H9 (cell line): ENCODE measurements at regions not wholly inside any gene's neighbourhood (a gene's known extent, or its start where the extent isn't known, plus 50 kb on each side); places are given as distances from the start of the nearest gene placed in this dataset.

Experiments used
- DNase-seq: peaks from one replicate; pipeline ENCODE4 v3.0.0-alpha.2; 2017
- H2AFZ ChIP-seq: one replicate; pipeline ENCODE4 v1.6.1; 2013; ENCODE audit warnings: mild to moderate bottlenecking, low read length, control low read depth, moderate library complexity
- H2AK5ac ChIP-seq: 2 replicates; pipeline ENCODE4 v1.6.1; 2013; ENCODE audit warnings: low read length, control low read depth, mixed read lengths; ENCODE audit not compliant: insufficient read length
- H2BK120ac ChIP-seq: one replicate; pipeline ENCODE4 v1.6.1; 2013; ENCODE audit warnings: low read depth, mild to moderate bottlenecking, low read length, control low read depth, inconsistent platforms; ENCODE audit not compliant: poor library complexity, severe bottlenecking
- H2BK12ac ChIP-seq: 2 replicates; pipeline ENCODE4 v1.6.1; 2013; ENCODE audit warnings: low read length, control low read depth, mixed read lengths, low read depth; ENCODE audit not compliant: insufficient read length
- H2BK15ac ChIP-seq: 2 replicates; pipeline ENCODE4 v1.6.1; 2013; ENCODE audit warnings: low read depth, low read length, control low read depth
- H2BK20ac ChIP-seq: one replicate; pipeline ENCODE4 v1.6.1; 2013; ENCODE audit warnings: low read depth, mild to moderate bottlenecking, low read length, control low read depth, inconsistent platforms; ENCODE audit not compliant: poor library complexity, severe bottlenecking
- H2BK5ac ChIP-seq: 2 replicates; pipeline ENCODE4 v1.6.1; 2013; ENCODE audit warnings: low read length, control low read depth, mixed read lengths; ENCODE audit not compliant: insufficient read length
- H3K14ac ChIP-seq: 2 replicates; pipeline ENCODE4 v1.6.1; 2013; ENCODE audit warnings: low read length, control low read depth; ENCODE audit not compliant: insufficient read depth
- H3K18ac ChIP-seq: 2 replicates; pipeline ENCODE4 v1.6.1; 2013; ENCODE audit warnings: low read depth, mild to moderate bottlenecking, mixed read lengths, low read length, control low read depth; ENCODE audit not compliant: insufficient read length
- H3K23ac ChIP-seq: 2 replicates; pipeline ENCODE4 v1.6.1; 2013; ENCODE audit warnings: low read length, control low read depth, mixed read lengths, low read depth; ENCODE audit not compliant: insufficient read length
- H3K23me2 ChIP-seq: 2 replicates; pipeline ENCODE4 v1.6.1; 2013; ENCODE audit warnings: low read depth, mild to moderate bottlenecking, mixed read lengths, low read length, control low read depth; ENCODE audit not compliant: insufficient read length, poor library complexity, severe bottlenecking
- H3K27ac ChIP-seq: 2 replicates; pipeline ENCODE4 v1.5.1; 2013; ENCODE audit warnings: low read length, control low read depth, mixed read lengths, low read depth; ENCODE audit not compliant: insufficient read length
- H3K27me3 ChIP-seq: 2 replicates; pipeline ENCODE4 v1.6.1; 2013; ENCODE audit warnings: low read length, control low read depth, inconsistent platforms; ENCODE audit not compliant: insufficient read depth
- H3K4ac ChIP-seq: 2 replicates; pipeline ENCODE4 v1.6.1; 2013; ENCODE audit warnings: low read depth, mild to moderate bottlenecking, control low read depth, inconsistent platforms, low read length, moderate library complexity
- H3K4me1 ChIP-seq: 2 replicates; pipeline ENCODE4 v1.6.1; 2013; ENCODE audit warnings: low read length, control low read depth, inconsistent platforms; ENCODE audit not compliant: insufficient read depth
- H3K4me2 ChIP-seq: 2 replicates; pipeline ENCODE4 v1.6.1; 2013; ENCODE audit warnings: low read length, control low read depth, mixed read lengths; ENCODE audit not compliant: insufficient read length, insufficient read depth
- H3K56ac ChIP-seq: 2 replicates; pipeline ENCODE4 v1.6.1; 2013; ENCODE audit warnings: low read depth, mild to moderate bottlenecking, mixed read lengths, low read length, control low read depth; ENCODE audit not compliant: insufficient read length
- H3K79me1 ChIP-seq: 2 replicates; pipeline ENCODE4 v1.6.1; 2013; ENCODE audit warnings: low read depth, mild to moderate bottlenecking, moderate library complexity, low read length, control low read depth, inconsistent platforms; ENCODE audit not compliant: insufficient read depth, poor library complexity, severe bottlenecking
- H3K79me2 ChIP-seq: 2 replicates; pipeline ENCODE4 v1.6.1; 2013; ENCODE audit warnings: low read length, control low read depth, inconsistent platforms; ENCODE audit not compliant: insufficient read depth
- H3K9ac ChIP-seq: 2 replicates; pipeline ENCODE4 v1.6.1; 2013; ENCODE audit warnings: low read length, control low read depth, mixed read lengths; ENCODE audit not compliant: insufficient read length; ENCODE audit errors: extremely low read depth
- H3K9me3 ChIP-seq: one replicate; pipeline ENCODE4 v1.6.1; 2013; ENCODE audit warnings: low read depth, low read length, inconsistent platforms; ENCODE audit not compliant: control insufficient read depth
- H3T11ph ChIP-seq: one replicate; pipeline ENCODE4 v1.6.1; 2013; ENCODE audit warnings: mild to moderate bottlenecking, low read length, control low read depth, inconsistent platforms
- H4K20me1 ChIP-seq: one replicate; pipeline ENCODE4 v1.6.1; 2013; ENCODE audit not compliant: control insufficient read depth, insufficient read length, insufficient read depth
- H4K5ac ChIP-seq: 2 replicates; pipeline ENCODE4 v1.6.1; 2013; ENCODE audit warnings: low read depth, mild to moderate bottlenecking, mixed read lengths, low read length, control low read depth; ENCODE audit not compliant: insufficient read length
- H4K8ac ChIP-seq: replicated peaks from 2 replicates; pipeline ENCODE4 v1.6.1; 2013; ENCODE audit warnings: low read length, control low read depth, mixed read lengths, low read depth; ENCODE audit not compliant: insufficient read length
- H4K91ac ChIP-seq: 2 replicates; pipeline ENCODE4 v1.6.1; 2013; ENCODE audit warnings: low read depth, mild to moderate bottlenecking, moderate library complexity, mixed read lengths, low read length, control low read depth; ENCODE audit not compliant: insufficient read length
- H3K27ac Mint-ChIP-seq, 3 experiments: 2 replicates in 2 of 3; 3 replicates in 1 of 3; pipeline ENCODE4 v1.8.0; 2020 to 2021; ENCODE audit warnings: mixed read lengths in 3 of 3, mild to moderate bottlenecking in 1 of 3, moderate library complexity in 1 of 3
- H3K27me3 Mint-ChIP-seq: 2 replicates; pipeline ENCODE4 v1.8.0; 2021; ENCODE audit warnings: low read depth, mild to moderate bottlenecking, moderate library complexity, mixed read lengths
- H3K36me3 Mint-ChIP-seq, 3 experiments: 2 replicates in 2 of 3; 3 replicates in 1 of 3; pipeline ENCODE4 v1.8.0; 2020 to 2021; ENCODE audit warnings: low read depth in 3 of 3, mixed read lengths in 3 of 3; ENCODE audit not compliant: insufficient read depth in 1 of 3
- H3K4me1 Mint-ChIP-seq, 2 experiments: 2 replicates each; pipeline ENCODE4 v1.8.0; 2020; ENCODE audit warnings: mixed read lengths in 2 of 2
- H3K4me3 Mint-ChIP-seq, 2 experiments: 2 replicates in 1 of 2; 3 replicates in 1 of 2; pipeline ENCODE4 v1.8.0; 2020 to 2021; ENCODE audit warnings: mild to moderate bottlenecking in 2 of 2, mixed read lengths in 2 of 2, moderate library complexity in 1 of 2
- H3K9me3 Mint-ChIP-seq, 2 experiments: 2 replicates in 1 of 2; 3 replicates in 1 of 2; pipeline ENCODE4 v1.8.0; 2020; ENCODE audit warnings: mild to moderate bottlenecking in 2 of 2, mixed read lengths in 2 of 2, moderate library complexity in 1 of 2
- whole genome bisulfite sequencing: extraction: QIAGEN DNeasy Blood & Tissue Kit; methylation state at CpG from one replicate; pipeline ENCODE4 v1.1.7; 2013; ENCODE audit warnings: missing lambda C conversion rate, low lambda C conversion rate, mixed read lengths; ENCODE audit not compliant: insufficient read length; ENCODE audit errors: extremely low coverage; 5-methylcytosine and 5-hydroxymethylcytosine counted together
- TF ChIP-seq, protein P1 (sequence below): fragments of 200-600 bp; sonication (generic); conservative IDR thresholded peaks from 3 replicates; pipeline ENCODE4 v1.8.0; 2021; ENCODE audit warnings: antibody characterized with exemption, mild to moderate bottlenecking

DNA sequence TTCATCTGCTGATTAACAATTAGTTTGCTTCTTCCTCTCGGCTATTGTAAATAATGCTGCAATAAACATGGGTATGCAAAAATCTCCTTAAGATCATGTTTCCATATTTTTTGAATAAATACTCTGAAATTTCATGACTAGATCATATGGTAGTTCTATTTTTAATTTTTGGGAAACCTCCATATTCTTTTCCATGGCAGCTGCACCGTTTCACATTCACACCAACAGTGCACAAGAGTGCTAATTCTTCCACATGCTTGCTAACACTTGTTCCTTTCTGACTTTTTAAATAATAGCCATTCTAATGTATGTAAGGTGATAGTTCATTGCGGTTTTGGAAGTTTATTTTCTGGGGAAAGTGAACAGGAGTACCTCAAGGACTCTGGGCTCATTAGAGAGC lies 52.6 kb upstream of the TACR1 start:
- H3T11ph ChIP-seq: no peak overlapping the region
- H3K4me2 ChIP-seq: no peak overlapping the region
- no peak overlapping the region for H4K8ac ChIP-seq
- Mint-ChIP-seq H3K27ac (no peak overlapping the region), H3K36me3 (peaks cover 4 to 11% (median 5%) of the 10 kb centered on the region in 3 experiments; a peak in 6 of 7 replicates), H3K27me3 (no peaks in the 10 kb centered on the region), H3K4me3 (no peak overlapping the region), H3K9me3 (peaks cover 12 to 22% of the 10 kb centered on the region in 2 experiments), H3K4me1 (no peaks in the 10 kb centered on the region)
- DNase-seq: no peak
- no peaks in the 10 kb centered on the region for H3K4me1 ChIP-seq
- TF ChIP-seq, protein P1, sequence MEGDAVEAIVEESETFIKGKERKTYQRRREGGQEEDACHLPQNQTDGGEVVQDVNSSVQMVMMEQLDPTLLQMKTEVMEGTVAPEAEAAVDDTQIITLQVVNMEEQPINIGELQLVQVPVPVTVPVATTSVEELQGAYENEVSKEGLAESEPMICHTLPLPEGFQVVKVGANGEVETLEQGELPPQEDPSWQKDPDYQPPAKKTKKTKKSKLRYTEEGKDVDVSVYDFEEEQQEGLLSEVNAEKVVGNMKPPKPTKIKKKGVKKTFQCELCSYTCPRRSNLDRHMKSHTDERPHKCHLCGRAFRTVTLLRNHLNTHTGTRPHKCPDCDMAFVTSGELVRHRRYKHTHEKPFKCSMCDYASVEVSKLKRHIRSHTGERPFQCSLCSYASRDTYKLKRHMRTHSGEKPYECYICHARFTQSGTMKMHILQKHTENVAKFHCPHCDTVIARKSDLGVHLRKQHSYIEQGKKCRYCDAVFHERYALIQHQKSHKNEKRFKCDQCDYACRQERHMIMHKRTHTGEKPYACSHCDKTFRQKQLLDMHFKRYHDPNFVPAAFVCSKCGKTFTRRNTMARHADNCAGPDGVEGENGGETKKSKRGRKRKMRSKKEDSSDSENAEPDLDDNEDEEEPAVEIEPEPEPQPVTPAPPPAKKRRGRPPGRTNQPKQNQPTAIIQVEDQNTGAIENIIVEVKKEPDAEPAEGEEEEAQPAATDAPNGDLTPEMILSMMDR: no peak
- H4K20me1 ChIP-seq: no peaks in the 10 kb centered on the region
- no peak overlapping the region for H3K23ac ChIP-seq
- no peak overlapping the region for H2BK15ac ChIP-seq
- no peak overlapping the region for H2BK5ac ChIP-seq
- H3K9ac ChIP-seq: no peak overlapping the region
- no peak overlapping the region for H4K91ac ChIP-seq
- H2AFZ ChIP-seq: no peak overlapping the region
- H3K4ac ChIP-seq: no peak overlapping the region
- H3K79me2 ChIP-seq: no peaks in the 10 kb centered on the region
- H2BK120ac ChIP-seq: no peak overlapping the region
- H2AK5ac ChIP-seq: no peak overlapping the region
- H3K14ac ChIP-seq: no peak overlapping the region
- H3K18ac ChIP-seq: no peak overlapping the region
- no peak overlapping the region for H3K27ac ChIP-seq
- no peak overlapping the region for H2BK12ac ChIP-seq
- no peaks in the 10 kb centered on the region for H3K79me1 ChIP-seq
- no peak overlapping the region for H2BK20ac ChIP-seq
- no CpG with 5 or more reads among the region's 3 CpGs for WGBS
- no peaks in the 10 kb centered on the region for H3K9me3 ChIP-seq
- no peak overlapping the region for H3K56ac ChIP-seq
- no peaks in the 10 kb centered on the region for H3K23me2 ChIP-seq
- no peak overlapping the region for H4K5ac ChIP-seq
- no peaks in the 10 kb centered on the region for H3K27me3 ChIP-seq
